HuH-7 (cell line): ENCODE measurements at regions not wholly inside any gene's neighbourhood (a gene's known extent, or its start where the extent isn't known, plus 50 kb on each side); places are given as distances from the start of the nearest gene placed in this dataset.

ENCODE experiments used
- DNase-seq: peaks from one replicate; pipeline ENCODE4 v3.0.0; 2011; ENCODE audit warnings: low spot score

DNA sequence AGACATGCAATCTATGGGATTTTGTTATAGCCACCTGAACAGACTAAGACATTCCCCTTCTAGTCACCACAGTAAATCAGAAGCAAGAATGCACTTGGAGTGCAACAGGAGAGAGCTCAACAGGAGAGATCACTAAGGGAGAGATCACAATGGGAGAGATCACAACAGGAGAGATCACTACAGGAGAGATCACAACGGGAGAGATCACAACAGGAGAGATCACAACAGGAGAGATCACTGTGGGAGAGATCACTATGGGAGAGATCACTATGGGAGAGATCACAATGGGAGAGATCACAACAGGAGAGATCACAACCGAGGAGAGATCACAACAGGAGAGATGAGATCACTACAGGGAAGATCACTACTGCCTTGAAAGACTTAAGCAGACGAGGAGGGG lies 238.5 kb upstream of the PITRM1 start:
- no peak for DNase-seq

DNA sequence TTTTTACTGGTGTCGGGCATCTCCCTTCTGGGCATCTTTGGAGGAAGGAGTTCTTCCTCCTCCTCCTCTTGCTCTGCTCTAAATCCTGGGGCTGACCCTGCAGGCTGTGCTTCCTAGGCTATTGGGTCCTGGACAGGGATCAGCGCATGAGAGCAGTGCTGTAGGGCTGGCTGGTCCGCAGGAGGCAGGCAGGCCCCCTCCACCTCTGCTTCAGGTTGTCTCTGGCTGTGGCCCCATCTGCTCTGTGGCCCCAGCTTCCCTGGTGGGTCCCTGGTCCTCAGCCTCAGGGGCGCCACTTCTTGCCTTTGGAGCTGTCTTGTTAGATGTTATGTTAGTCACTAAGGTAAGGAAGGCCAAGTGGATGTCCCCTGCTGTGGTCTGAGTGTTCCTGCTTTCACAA lies 237.3 kb upstream of the PITRM1 start:
- no peak for DNase-seq

- DNase-seq, result no peak
Observed at GRCh38 chr10:3408603-3409365, 236.2 kb upstream of the PITRM1 start.

DNA sequence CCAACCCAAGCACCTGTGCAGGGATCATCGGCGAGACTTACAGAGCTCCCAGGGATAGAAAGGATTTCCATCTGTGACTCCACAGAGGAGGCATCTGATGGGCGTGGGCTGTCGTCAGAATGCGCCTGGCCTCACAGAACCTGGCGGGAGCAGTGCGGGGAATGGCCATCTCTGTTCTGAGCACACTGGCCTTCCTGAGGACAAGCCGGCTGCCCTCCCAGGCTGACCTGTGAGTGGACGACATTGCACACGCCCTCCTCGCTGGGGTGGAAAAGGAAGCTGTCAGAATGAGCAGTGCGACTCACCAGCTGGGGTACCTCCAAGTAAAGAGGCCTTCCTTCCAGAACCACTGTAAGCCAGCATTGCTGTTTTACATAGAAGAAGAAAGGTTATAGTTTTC lies 234.6 kb upstream of the PITRM1 start:
- no peak for DNase-seq

DNA sequence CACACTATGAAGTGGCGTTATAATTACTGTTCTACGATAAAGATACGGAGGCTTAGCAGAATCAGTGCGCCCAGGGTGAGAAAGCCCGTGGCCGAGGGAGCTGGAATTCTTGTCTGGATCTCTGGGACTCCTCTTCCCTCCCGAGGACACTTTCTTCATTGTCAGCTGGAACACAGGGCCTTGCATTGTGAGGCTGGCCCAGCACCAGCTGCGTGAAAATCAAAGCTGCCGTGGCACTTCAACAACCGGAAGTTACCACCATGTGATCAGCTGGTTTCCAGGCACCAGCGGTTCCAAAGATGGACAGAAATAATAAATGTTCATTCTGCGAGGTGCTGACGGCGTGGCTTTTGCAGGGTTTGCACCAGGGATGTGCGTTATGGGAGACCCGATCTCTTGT lies 234.0 kb upstream of the PITRM1 start:
- DNase-seq, result no peak

DNA sequence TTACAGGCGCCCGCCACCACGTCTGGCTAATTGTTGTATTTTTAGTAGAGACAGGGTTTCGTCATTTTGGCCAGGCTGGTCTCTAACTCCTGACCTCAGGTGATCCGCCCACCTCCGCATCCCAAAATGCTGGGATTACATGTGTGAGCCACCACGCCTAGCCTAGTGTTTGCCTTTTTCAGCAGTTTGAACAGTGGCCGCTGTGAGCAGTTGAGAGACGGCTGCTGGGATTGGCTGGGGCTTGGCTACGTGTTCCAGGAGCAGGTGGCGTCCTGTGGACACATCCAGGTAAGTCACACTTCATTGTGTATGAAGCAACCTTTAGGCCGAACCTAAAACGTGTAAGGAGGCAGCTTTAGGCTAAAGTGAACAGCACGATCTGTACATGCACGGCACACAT lies 231.8 kb upstream of the PITRM1 start:
- no peak for DNase-seq

DNA sequence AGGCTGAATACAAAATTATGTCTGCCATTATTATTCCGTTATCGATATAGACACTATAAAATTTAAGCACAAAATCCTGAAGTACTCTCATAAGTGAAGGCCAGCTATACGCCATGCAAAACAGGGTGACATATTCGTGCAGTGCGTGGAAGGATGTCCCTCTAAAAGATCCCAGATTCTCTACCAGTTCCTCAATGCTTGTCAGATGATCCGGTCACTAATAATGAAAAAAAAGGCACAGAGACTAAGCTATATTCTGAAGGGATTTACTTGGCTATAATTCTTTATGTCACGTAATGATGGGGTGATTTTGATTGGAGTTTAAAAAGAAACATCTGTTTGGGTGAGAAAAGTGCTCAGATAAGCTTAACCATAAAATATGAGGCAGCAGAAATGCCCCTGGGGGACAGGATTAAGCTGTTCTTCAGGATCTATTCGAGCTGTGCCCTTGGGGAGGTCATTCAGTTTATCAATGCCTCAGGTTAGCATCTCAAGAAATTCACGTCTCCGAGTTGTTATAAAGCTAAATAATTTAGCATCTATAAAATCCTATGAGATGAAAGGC lies 229.7 kb upstream of the PITRM1 start:
- DNase-seq, result no peak

DNA sequence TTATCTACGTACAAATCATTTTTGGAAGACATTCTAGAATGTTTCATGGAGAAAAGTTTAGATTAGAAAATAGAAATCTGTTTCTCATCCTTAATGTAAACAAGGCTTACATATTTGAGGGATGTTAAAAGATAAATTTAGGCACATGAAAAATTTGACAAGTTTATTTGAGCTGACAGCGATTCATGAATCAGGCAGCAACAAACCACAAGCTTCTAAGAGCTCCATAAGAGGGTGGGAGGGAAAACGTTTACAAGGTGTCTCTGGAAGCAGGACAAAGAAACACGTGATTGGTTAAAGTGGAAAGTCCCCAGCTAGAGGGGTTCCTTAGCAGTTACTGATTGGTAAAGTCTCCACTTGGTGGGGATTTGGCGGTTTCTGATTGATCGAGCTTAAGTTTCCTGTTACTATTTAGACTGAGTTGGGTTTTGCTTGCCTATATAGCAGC lies 228.9 kb upstream of the PITRM1 start:
- DNase-seq, result no peak

DNA sequence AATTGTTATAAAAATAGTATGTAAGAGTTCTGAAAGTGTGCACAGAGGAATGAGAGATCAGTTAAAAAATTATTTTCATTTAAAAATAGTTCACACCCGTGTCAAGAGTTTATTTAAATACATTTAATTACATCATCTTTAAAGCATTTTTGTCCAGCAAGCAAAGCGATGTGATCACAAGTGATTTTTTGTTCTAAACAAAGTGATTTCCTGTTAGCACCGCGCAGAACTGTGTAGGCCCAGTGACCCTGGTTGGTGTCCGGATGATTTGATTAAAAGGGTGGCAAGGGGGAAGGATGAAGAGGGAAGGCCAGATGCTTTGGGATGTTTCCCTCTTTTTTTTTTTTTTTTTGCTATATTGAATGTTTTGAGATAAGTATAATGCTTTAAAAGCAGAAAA lies 227.8 kb upstream of the PITRM1 start:
- no peak for DNase-seq

- DNase-seq, result no peak
Observed at GRCh38 chr10:3399756-3400155, 227.2 kb upstream of the PITRM1 start.

- DNase-seq, result peak; percentile 73
Observed at GRCh38 chr10:3398825-3399646, 226.5 kb upstream of the PITRM1 start.

DNA sequence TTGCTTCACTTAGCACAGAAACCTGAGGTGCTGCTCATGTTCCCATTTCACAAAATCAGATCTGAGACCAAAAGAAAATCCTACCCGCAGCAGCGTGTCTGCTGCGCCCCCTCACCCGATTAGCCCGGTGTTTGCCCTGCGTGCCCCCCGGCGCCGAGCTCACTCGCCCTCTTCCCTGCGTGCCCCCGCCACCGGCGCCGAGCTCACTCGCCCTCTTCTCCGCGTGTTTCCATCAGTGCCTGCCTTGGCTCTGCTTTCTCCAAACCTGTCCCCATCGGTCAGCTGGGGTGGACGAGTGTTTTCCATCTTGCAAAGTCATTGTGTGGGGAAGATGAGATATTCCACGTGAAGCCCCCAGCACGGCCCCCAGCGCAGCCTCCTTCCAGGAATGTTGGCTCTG lies 225.3 kb upstream of the PITRM1 start:
- no peak for DNase-seq

DNA sequence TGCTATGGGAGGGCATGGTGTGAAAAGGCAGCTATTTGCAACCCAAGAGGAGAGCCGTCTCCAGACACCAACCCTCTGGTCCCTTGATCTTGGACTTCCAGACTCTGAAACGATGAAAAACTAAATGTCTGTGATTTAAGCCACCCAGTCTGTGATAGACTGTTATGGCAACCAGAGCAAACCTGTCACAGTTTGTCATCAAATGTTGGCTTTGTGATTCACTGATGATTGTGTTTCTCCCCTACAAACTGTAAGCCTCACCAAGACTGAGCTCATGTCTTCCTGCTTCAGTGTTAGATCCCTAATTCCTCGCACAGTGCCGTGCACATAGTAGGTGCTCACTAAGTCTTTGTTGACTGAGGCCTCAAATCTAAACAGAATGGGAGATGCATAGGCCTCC lies 224.6 kb upstream of the PITRM1 start:
- DNase-seq, result no peak

DNA sequence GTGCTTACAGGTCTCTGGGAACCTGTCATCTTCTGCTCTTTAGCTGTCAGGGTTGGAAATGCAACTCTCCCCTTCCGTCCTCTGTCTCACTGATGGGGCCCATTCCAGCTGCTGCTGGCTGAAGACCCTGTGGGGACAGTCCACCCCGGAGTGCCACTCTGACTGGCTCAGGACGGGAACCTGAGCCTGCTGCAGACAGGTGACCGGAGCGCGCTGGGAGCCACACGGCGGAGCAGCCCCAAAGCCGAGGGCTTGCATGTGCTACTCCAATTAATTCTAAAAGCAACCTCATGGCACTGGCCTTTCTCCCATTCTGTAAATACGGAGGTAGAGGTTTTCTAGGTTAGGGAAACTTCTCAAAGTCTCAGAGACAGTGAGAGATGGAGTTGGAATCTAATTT lies 223.5 kb upstream of the PITRM1 start:
- DNase-seq, result no peak

DNA sequence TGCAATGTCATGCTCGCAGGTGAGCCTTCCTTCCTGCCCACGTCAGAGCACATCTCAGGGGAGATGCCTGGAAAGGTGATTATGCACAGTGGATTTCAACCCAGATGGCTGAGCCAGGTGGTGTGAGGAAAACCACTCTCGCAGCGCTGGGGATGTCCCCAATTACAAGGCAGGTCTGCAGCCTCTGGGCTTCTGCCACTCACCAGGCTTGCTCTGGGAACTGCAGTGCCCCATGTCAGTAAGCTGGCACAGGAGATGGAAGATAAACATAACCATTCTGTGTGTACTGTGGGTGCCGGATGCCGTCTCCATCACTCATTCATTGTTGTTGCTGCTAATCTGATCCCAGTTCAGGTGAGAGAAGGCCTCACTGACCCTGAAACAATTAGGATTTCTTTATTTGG lies 222.9 kb upstream of the PITRM1 start:
- no peak for DNase-seq

- DNase-seq, result no peak
Observed at GRCh38 chr10:3395041-3395440, 222.5 kb upstream of the PITRM1 start.

DNA sequence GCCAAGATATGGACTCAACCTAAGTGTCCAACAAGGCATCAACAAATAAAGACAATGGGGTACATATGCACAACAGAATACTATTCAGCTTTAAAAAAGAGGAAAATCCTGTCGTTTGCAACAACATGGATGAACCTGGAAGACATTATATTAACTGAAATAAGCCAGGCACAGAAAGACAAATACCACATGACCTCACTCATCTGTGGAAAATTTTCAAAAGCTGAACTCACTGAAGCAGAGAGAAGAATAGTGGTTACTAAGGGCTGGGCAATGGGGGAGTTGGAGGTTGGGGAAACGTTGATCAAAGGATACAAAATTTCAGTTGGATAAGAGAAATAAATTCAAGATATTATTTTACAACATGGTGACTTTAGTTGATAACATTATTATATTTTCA lies 221.4 kb upstream of the PITRM1 start:
- DNase-seq, result no peak

DNA sequence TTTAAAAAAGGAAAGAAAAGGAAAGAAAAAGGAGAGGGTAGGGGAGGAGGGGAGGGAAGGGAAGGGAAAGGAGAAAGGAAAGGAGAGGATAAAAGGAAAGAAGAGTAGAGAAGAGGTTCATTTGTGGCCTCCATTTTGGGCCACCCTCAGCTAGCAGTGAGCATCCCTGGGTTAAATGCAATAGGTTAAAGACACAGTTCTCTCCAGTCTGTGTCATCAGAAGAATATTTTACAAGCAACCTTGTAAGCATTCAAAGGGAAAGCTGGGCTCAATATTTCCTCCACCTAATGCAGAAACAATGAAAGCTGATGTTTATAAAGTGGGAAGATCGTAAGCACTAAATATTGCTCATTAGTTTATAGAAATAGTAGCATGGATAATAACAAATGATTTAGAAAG lies 219.1 kb upstream of the PITRM1 start:
- DNase-seq, result no peak

- no peak for DNase-seq
Observed at GRCh38 chr10:3389130-3389529, 216.5 kb upstream of the PITRM1 start.

- DNase-seq, result no peak
Observed at GRCh38 chr10:3385487-3385886, 212.9 kb upstream of the PITRM1 start.

DNA sequence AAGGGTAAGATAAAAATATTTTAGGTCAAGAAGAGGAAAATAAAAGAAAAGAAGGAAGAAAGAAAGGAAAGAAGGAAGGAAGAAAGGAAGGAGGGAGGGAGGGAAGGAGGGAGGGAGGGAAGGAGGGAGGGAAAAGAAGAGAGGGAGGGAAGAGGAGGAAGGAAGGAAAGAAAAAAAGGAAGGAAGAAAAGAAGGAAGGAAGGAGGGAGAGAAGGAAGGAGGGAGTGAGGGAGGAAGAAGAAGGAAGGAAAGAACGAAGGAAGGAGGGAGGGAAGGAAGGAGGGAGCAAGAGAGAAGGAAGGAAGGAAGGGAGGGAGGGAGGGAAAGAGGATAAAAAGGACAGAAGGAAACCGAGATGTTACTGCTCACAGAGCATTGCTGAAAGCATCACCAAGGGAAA lies 209.5 kb upstream of the PITRM1 start:
- DNase-seq, result no peak

DNA sequence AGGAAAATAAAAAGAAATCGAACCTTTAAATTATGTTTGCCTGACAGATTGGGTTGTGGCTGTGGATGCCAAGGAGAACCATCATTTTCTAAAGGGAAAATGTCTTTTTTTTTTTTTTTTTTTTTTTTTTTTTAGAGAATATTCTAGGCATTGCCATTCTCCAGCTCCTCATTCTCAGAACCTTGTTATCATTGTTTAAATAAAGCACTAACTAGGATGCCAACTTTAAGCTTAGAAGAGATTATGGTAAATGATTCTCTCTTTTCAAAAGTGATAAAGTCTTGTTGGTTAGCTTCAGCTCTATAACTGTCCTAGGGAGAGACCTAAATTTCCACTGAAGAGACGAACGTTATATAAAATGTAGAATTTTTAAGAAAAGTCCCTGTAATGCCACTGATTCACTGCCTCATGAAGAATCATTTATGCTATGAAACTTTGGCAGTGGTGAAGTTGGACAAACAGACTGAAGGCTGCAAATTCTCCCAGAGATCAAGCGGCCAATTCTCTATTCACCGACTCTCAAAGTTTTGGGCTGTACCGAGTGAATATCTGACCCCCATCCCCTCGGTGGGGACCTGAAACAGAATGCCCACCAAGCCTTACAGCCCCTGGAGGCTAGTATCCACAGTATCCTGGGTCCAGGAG lies 207.9 kb upstream of the PITRM1 start:
- DNase-seq, result no peak

DNA sequence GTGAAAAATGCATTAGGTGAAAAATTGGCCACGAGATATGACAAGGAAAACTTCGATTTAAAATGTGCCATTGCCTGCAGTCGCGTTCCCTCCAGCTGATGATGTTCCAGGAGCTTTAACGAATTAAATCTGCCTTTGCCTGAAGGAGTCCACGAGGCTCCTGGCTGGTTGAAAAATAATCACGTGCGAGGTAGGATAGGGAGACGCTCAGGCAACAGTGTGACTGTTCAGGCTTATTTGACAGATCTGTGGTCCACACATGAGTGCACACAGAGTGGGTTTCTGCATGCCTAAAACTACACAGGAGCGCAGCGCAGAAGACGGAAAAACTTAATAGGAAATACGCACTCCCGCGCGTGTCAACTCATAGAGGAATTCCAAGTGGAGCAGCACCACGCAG lies 204.0 kb upstream of the PITRM1 start:
- DNase-seq, result no peak
